Head of caudate nucleus (tissue), 42 donors: ENCODE measurements at regions not wholly inside any gene's neighbourhood (a gene's known extent, or its start where the extent isn't known, plus 50 kb on each side); places are given as distances from the start of the nearest gene placed in this dataset.
A peak's percentile ranks its signal among the peaks of the same experiment; 100 is the strongest.

Experiments
- DNase-seq, 42 donors: peaks; one replicate each; pipeline versions ENCODE4 v3.0.0 to v3.0.0-alpha.2; 2020 to 2021; ENCODE audit warnings: mixed read lengths in 7 of 42
- intact Hi-C: fragments of 100-400 bp; cut with DNase I; formaldehyde crosslinking; loops from one replicate; pipeline ENCODE4 v1.15.0; 2022

DNA sequence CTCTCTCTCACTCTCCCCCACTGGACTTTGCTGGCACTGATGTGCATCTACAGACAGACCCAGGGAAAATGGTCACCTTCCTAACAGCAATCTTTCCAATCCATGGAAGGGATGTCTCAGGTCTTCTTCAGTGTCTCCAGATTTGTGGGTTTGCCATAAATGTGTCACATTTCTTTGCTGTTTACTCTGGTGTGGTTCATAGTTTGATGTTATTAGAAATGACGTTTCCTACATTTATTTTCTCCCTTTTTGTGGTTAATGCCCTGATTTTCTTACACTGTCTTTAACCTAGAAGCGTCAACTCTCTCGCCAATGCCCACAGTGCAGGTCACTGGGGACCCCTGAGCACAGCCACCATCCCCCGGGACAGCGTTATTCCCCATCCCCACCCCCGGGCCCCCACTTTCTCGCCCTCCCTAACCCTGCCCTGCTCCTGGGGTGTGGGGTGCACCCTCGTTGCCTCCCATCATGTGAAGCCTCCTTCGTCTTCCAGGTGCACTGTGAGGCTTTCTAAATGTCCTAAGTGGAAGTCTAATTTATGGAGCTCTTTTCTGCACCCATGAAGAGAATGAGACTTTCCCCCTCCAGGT, 86.5 kb downstream of the YTHDF1 start:
- intact Hi-C loops, result no loop called here
- peak in 2 of 42 donors; percentile 3 to 9 for DNase-seq

DNA sequence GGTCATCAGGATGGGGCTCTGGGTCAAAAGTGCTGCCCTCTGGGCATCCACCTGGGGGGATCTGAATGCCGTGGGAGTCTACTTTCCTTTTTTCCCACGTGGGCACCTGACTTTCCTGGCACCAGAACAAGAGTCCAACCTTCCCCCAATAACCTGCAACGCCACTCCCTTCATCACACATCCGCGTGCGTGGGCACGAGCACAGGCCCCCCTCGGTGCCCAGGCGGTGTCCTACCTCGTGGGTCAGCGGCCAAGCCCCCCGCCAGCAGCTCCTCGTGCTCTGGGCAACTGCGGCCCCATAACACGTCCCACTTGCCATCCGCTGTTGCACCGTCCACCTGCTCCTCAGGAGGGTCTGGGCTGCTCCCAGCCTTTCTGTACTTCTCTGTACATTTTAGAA, 87.0 kb downstream of the YTHDF1 start:
- intact Hi-C loops, result no loop called here
- DNase-seq, result peak in 5 of 42 donors; percentile 1 to 24 (median 9)

DNA sequence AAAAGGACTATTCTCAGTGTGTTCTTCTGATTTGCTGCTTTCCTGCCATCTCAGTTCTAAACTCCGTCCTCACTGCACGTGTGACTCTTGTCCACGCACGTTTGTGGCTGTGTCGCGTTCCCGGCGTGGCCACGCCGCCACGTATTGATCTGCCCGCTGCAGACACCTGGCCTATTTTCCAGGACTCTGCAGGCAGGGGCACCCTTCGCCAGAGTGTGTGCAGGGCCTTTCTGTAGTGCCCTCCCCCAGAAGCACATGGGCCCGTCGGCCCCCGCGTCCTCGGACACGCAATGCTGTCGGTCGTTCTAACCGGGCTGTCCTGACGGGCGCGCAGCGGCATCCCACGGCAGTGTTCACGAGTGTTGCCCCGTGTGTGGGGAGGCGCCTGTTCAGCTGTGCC, 87.6 kb downstream of the YTHDF1 start:
- intact Hi-C loops, result no loop called here
- DNase-seq, result peak in 5 of 42 donors; percentile 3 to 27 (median 6)

DNA sequence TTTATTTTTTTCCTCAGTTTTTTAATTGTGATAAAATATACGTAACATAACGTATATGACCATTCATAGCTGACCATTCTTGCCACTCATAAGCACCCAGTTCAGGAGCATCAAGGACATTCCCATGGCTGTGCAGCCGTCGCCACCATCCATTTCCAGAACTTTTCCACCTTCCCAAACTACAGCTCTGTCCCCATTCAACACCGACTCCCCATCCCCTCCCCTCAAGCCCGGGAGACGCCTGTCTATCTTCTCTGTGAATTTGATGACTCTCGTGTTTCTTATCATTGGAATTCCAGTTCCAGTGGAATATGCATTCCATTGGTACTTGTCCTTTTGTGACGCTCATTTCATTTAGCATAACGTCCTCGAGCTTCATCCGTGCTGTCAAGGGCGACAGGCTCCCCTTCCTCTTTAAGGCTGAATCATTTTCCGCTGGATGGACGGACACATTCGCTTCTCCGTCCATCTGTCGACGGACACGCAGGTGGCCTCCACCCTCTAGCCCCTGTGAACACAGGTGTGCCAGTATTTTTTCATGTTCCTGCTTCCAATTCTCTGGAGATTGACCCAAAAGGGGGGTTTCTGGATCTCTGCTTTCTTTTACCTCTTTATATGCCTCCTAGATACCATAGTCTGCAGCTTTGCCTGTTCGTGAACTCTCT, 88.1 kb downstream of the YTHDF1 start:
- intact Hi-C loops, result no loop called here
- DNase-seq, result peak in 3 of 42 donors; percentile 2 to 9 (median 2)

DNA sequence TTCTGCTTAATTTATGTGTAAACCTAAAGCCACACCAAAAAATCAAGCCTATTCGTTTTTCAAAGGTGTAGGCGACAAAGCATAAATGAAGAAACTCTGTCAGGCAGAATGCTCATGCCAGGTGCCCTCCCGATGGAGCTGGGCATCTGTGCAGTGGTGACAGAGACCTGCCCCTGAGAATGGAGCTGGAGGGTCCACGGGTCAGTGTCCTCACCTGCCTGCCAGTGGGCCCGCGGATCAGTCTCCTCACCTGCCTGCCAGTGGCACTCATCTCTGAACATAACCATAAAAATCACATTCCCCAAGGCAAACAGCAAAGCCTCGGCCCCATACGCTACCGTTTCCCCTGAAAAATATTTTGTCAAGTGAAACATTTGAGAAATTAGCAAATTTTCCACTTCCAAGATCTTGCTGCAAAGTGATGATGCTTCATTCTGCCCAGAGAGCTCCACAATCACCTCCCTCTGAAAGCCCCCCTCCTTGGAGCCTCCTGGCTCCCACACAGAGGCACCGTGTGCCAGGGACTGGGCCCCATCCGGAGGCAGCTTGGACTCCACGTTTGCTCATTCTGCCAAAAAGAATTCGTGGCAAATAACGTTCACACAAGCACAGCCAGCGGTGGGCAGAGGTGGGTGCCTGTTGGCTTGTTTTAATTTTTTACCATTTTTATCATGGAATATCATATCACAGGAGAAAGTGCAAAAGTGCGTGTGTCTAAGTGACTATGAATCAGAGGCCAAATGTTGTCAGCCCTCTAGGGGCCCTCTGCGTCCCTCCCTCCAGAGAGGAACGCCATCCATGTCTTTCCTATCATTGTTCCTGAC, 88.8 kb downstream of the YTHDF1 start:
- peak in 7 of 42 donors; percentile 4 to 26 (median 12) for DNase-seq
- intact Hi-C loops, result no loop called here

DNA sequence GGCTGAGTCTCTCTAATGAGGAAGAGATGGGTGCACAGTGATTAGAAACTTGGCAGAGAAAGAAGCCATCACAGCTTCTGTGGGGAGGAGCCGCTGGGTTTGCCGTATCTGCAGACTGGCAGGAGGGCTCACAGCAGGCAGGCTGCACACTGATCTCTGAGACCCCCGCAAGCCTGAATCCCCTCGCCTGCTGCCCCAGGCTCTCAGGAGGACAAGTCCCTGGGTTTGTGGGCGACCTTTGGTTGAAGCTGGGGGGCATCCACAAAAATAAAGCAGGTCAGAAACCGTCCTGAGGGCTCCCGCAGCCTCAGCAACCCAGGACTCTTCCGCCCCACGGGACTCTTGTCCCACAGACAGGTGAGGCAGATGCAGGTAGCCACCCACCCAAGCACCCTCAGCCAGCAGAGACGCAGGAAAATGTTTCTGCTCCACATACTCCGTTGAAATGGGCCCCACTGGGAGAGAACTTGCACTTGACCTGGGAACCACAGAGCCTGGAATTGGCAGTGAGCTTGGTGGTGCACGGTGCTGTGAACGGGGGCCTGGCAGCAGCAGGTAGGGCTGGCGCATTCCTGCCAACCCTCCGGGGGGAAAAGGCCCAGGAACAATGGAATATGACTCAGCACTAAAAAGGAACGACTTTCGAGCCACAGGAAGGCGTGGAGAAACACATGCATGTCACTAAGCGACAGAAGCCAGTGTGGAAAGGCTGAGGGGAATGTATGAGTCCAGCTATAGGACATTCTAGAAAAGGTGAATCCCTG, 89.9 kb downstream of the YTHDF1 start:
- DNase-seq, result peak in 6 of 42 donors; percentile 5 to 12 (median 8)
- intact Hi-C loops, result no loop called here

DNA sequence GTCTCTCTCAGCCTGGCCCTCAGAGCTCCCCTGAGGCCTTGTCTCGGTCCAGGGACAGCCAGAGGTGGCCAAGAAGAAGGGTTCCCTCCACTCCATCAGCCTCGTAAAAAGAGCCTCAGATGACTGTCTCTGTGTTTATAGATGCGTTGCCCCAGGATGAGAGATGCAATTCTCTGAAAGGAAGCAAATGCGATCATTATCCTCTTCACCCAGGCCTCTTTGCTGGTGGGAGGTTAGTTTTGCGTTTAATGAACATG, 90.4 kb downstream of the YTHDF1 start:
- DNase-seq, result peak in 1 of 42 donors; percentile 1
- intact Hi-C loops, result no loop called here

DNA sequence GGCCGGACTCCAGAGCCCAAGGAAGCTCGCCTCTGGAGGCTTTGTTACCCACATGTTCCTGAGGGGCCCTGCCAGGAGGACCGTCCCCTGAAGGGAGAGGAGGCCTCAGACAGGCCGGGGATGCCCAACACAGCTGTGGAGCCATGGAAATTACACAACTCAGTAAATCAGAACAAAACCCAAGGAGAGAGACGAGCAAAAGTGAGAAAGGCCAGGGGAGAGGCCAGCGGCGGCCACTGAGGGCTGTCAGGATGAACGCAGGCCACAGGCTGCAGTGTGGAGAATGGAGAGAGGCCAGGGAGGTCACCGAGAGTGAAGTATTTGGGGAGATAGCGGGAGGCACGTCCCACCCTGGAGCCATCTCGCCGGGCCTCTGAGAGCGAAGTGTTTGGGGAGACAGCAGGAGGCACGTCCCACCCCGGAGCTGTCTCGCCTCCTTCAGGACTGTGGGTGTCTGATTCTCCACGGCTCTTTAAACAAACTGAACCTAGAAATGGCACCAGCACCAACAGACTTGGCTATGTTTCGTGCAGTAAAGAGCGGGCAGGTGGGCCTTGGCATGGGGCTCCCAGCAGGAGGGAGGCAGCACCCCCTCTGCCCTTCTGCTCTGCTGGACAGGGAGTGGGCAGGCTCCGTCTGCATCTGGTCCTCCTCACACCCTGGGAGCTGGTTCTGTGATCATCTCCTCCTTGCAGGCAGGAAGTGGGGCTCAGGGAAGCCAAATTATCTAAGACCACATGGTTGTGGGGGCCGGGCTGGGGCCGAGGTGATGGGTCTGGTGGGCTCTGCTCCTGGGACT, 91.0 kb downstream of the YTHDF1 start:
- peak in 7 of 42 donors; percentile 3 to 24 (median 8) for DNase-seq

DNA sequence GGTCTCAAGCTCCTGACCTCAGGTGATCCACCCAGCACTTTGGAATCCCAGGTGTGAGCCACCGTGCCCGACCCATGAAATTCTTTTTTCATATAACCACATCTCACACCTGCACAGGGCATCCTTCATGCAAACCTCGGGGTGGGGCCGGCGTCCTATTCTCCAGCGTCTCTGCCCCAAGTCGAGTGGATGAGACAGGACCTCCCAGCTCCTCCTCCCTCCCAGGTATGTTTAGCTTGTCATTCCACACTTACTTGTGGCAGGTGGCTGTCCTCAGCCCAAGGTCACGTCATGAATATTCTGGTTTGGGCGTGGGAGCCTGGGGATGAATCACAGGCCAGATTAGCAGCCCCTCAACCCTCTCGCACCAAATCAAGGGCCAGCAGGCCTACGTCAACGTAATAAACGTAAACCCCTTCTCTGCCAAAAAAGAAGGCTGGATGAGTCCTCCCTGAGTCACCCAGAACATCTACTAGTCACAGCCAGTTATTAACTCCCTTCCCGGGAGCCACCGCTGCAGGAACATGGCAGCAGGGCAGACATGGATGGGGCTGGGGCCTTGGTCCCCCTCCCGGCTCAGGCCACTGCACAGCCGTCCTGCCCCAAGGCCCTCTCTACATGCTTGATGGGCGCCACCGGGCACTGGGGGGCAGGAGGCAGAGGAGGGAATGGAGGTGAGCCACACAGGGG, 91.7 kb downstream of the YTHDF1 start:
- intact Hi-C loops, result no loop called here
- peak in 7 of 42 donors; percentile 1 to 28 (median 5) for DNase-seq

More for the DNA sequence above, 91.0 kb downstream of the YTHDF1 start:
- intact Hi-C loops, result no loop called here

DNA sequence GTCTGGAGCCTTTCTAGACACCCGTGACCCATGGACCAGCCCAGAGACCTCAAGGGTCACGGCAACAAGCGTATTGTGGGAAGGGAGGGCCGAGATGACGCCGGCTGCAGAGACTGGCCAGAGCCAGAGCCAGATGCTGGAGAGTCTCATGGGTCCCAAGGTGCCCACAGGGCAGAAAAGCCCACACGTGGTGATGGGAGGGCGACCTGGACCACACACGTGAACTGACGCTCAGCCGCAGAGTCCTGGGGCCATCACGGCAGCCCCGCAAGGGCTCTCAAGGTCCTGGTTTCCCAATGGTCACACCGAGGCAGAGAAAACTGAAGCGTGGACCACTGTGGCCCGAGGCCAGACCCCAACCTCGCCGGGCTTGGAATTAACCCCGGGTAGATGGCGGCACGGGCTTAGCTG, 92.6 kb downstream of the YTHDF1 start:
- DNase-seq, result peak in 10 of 42 donors; percentile 0 to 28 (median 6)

DNA sequence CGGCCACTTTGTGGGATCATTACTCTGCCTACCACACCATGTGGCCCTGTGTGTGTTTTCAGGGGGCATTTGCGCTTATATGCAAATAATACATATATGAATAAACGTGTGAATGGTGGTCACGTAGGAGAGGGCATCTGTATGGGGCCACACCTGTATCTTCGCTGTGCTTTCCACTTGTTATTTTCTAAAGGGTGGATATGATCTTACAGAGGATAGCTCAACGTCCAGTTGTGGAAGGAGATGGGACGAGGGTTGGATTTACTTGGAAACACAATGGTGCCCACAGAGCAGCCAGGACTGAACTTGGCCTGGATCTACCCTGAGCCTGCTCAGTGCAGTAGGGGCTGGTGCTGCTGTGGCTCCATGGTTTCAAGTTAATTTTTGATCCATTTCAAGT, 93.3 kb downstream of the YTHDF1 start:
- DNase-seq, result peak in 3 of 42 donors; percentile 1 to 18 (median 4)
- intact Hi-C loops, result no loop called here

More for the DNA sequence above, 92.6 kb downstream of the YTHDF1 start:
- intact Hi-C loops, result no loop called here

DNA sequence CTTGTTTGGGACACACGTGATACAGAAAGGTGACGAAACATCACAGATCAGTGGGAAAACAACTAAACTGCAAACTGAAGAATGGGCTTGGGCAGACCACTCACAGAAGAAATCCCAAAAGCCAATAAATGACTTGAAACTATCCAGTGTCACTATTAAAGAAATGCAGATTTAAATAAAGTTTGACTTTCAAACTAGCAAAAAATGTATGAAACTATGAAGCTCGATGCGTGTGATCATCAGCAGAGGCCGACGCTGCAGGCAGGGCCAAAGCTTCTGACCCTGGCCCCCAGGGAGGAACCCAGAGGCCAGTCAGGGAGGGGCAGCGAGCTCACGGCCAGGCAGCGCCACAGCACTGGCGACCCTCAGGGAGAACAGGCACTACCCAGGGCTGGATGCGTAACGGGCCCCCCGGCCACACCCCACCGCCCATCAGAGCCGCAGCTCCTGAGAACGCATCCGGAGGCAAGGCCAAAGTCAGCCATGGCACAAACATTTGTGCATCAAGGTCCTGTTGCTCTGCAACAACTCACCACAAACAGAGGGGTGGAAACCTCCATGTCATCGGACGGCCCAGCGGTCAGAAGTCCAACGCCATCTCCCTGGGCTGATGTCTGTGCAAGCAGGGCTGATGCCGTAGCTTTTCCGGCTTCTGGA, 94.1 kb downstream of the YTHDF1 start:
- intact Hi-C loops, result no loop called here
- no peak for DNase-seq

DNA sequence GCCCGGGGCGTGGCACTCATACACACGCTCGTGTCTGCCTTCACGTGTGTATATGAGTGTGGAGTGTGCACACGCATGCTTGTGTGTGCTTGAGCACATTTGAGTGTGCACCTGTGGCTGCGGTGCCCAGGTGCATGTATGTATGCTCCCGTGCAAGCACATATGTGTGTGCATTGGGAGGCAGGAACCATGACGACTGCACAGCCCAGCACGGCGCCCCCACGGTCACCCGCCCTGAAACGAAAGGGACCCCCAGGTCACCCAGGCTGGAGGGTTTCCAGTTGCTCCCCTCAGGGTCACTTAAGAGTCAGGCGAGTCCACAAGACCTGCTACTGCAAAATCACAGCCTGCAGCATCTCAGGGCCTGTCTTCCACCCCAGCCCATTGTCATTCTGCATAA, 94.7 kb downstream of the YTHDF1 start:
- intact Hi-C loops, result no loop called here
- no peak for DNase-seq

DNA sequence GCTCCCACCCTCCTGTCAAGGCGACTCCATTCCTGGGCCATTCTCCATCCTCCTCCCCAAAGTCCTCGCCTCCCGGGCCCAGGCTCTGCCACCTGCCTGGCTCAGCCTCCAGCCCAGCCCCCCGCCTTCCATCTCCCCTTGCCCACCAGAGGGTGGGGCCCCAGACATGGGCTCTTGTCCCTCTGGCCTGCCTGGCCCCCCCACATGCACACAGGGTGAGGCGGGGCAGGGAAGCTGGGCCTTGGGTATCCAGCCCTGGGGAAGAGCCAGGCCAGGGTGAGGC, 95.2 kb downstream of the YTHDF1 start:
- intact Hi-C loops, result no loop called here
- no peak for DNase-seq

DNA sequence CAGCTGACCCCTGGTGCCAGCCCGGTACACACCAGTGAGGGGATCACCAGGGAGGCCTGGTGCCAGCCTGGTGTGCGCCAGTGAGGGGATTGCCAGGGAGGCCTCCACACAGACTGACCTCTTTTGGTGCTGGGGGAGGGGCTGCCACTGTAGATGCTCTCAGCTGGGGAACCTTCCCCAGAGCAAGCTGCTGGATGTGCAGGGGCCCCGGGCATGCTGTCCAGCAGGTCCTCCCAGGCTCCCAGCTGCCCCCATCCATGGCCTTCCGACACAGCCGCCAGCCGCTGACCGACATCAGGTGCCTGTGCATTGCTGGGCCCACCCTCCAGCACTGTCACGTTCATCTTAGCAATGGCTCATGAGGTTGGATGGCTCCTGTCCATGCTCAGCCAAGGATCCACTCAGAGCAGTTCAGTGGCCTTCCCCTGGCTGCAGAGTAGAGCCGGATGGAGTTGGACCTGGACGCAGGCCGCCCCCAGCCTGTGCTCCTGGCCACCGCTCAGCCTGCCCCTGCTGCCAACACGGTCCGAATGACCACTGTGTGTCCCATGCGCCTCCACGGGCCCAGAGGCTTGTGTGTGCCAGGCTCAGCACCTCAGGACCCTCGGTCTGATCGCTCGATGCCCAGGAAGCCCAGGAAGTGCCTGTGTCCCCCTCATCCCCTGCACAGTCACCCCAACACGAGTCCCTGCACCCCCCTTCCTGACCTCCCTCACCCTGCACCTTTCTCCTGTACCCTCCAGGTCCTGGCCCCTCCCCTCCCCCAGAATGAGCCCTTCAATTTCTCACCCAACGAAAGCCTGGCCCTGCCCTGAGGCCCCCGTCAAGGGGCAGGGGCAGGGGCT, 95.7 kb downstream of the YTHDF1 start:
- intact Hi-C loops, result no loop called here
- DNase-seq, result no peak

DNA sequence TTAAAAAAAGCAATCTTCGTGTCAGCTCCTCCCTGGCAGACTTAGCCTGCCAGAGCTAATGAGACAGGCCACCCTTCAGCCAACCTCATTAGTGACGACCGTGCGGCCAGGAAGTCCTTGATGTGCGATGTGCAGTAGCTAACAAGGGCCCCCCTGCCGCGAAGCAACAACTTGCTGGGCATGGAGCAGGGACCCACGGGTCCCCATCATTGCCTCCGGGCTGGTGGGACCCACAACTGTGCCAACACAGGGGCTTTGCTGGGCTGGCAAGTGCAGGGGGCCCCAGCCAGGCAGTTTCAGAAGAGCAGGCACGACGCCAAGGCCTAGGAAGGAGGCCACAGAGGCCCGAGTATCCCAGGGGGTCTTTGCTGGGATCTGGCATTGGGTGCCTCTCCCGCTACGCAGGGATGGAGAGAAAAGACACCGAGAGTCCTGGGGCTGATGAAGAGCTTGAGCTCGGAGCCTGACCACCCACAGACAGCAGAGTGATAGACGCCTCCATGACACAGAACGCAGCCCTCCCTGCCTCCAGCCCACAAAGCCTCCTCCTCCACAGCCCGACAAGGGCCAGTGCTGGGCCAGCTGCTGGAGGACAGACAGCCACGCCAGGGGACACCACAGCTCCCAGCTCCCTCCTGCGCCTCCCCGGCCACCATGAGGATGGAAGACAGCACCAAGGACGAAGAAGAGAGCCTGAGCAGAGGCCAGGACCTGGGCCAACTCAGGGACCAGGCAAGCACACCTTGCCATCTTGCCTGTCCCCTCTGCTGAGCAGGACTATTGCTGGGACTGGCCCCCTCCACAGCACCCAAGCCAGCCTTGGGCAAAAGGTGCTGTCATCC, 96.6 kb downstream of the YTHDF1 start:
- intact Hi-C loops, result no loop called here
- DNase-seq, result no peak
